ENCODE measurements at regions not wholly inside any gene's neighbourhood (a gene's known extent, or its start where the extent isn't known, plus 50 kb on each side); places are given as distances from the start of the nearest gene placed in this dataset.

DNA sequence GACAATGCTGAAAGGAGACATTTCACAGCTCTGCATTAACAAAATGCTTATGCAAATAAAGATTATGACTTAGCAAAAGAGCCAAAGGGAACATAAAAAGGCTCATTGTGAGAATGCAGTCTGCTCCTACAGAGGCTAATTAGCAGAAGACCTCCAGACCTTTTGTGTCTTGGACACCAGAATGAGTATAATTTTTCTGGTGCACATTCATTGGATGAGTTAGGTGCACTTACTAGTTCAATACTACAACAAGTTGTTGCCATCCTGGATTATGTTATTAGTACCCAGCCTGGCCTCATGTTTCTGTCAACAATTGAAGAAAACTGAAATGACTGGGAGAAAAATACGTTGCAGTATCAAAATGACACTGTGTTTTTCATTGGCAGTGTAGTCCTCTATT, 613.2 kb upstream of the CHORDC1 start:
- TF ChIP-seq, protein P1, sequence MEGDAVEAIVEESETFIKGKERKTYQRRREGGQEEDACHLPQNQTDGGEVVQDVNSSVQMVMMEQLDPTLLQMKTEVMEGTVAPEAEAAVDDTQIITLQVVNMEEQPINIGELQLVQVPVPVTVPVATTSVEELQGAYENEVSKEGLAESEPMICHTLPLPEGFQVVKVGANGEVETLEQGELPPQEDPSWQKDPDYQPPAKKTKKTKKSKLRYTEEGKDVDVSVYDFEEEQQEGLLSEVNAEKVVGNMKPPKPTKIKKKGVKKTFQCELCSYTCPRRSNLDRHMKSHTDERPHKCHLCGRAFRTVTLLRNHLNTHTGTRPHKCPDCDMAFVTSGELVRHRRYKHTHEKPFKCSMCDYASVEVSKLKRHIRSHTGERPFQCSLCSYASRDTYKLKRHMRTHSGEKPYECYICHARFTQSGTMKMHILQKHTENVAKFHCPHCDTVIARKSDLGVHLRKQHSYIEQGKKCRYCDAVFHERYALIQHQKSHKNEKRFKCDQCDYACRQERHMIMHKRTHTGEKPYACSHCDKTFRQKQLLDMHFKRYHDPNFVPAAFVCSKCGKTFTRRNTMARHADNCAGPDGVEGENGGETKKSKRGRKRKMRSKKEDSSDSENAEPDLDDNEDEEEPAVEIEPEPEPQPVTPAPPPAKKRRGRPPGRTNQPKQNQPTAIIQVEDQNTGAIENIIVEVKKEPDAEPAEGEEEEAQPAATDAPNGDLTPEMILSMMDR (conservative IDR thresholded peaks at IDR 0.05 in 1 of 2, IDR thresholded peaks at IDR 0.05 in 1 of 2; ENCODE audit: extremely low read depth in 1 of 2, insufficient read depth in 1 of 2, low read depth in 1 of 2, low read length in 2 of 2), result no peak
- no peak for TF ChIP-seq EZH2 (IDR thresholded peaks at IDR 0.05; ENCODE audit: borderline replicate concordance, low read length)
